ENCODE measurements at regions not wholly inside any gene's neighbourhood (a gene's known extent, or its start where the extent isn't known, plus 50 kb on each side); places are given as distances from the start of the nearest gene placed in this dataset.

- no peak overlapping the region for H2BK12ac ChIP-seq (ENCODE audit: low read length)
- no peak overlapping the region for H4K12ac ChIP-seq (ENCODE audit: low read depth, low read length)
- H3K18ac ChIP-seq (ENCODE audit: low read length), result no peak overlapping the region
- H2AFZ ChIP-seq (ENCODE audit: insufficient read depth, low read length, poor library complexity), result no peak overlapping the region
- DNase-seq, result no peak
- H3K4me2 ChIP-seq (ENCODE audit: low read length), result no peak overlapping the region
- H3K4ac ChIP-seq (ENCODE audit: low read depth, low read length), result no peak overlapping the region
- no peak overlapping the region for H3K9ac ChIP-seq (ENCODE audit: low read length)
- no CpG with 5 or more reads among the region's 2 CpGs for WGBS (ENCODE audit: extremely low coverage, insufficient coverage, insufficient read length)
- no peak overlapping the region for H2BK120ac ChIP-seq (ENCODE audit: insufficient read depth, low read length, poor library complexity)
- no peak overlapping the region for H3K14ac ChIP-seq (ENCODE audit: low read length)
- no peak overlapping the region for H3K23ac ChIP-seq (ENCODE audit: low read length)
- H3K36me3 ChIP-seq (ENCODE audit: control insufficient read depth in 1 of 2, insufficient read depth in 2 of 2, low read length in 2 of 2), result no peaks in the 10 kb centered on the region
- H3K4me1 ChIP-seq (ENCODE audit: control insufficient read depth in 1 of 2, insufficient read depth in 2 of 2, low read length in 2 of 2), result no peaks in the 10 kb centered on the region
- H3K27me3 ChIP-seq (ENCODE audit: insufficient read depth, low read length), result no peaks in the 10 kb centered on the region
- H4K8ac ChIP-seq (ENCODE audit: low read depth, low read length), result no peak overlapping the region
- no peak overlapping the region for H3K27ac ChIP-seq (ENCODE audit: low read depth, low read length)
- H3K9me3 ChIP-seq (ENCODE audit: insufficient read depth, low read depth, low read length), result no peaks in the 10 kb centered on the region
- H3K4me3 ChIP-seq (ENCODE audit: low read depth, low read length), result no peak overlapping the region
- no peak overlapping the region for H2AK5ac ChIP-seq (ENCODE audit: low read length)
- no peaks in the 10 kb centered on the region for H3K79me1 ChIP-seq (ENCODE audit: low read length)
- H2BK5ac ChIP-seq (ENCODE audit: low read depth, low read length, poor library complexity), result no peak overlapping the region
- H4K91ac ChIP-seq (ENCODE audit: low read depth, low read length), result no peak overlapping the region
- H3K79me2 ChIP-seq (ENCODE audit: control insufficient read depth, insufficient read depth, low read length, poor library complexity), result no peaks in the 10 kb centered on the region
Measured at GRCh38 chr12:118493962-118494361, 117.6 kb downstream of the SUDS3 start.

- Histone ChIP-seq H4K91ac (ENCODE audit: low read depth, low read length) (no peak overlapping the region), H3K4me1 (ENCODE audit: control insufficient read depth in 1 of 2, insufficient read depth in 2 of 2, low read length in 2 of 2) (no peaks in the 10 kb centered on the region)
- WGBS (ENCODE audit: extremely low coverage, insufficient coverage, insufficient read length), result 100% methylated on average over 1 of the region's 3 CpGs
Measured at GRCh38 chr12:118494776-118495175, 118.4 kb downstream of the SUDS3 start.

GRCh38 chr12:118495296-118495695 lies 118.9 kb downstream of the SUDS3 start:
- H3K4me1 ChIP-seq (ENCODE audit: control insufficient read depth in 1 of 2, insufficient read depth in 2 of 2, low read length in 2 of 2), result no peaks in the 10 kb centered on the region
- H3K4me2 ChIP-seq (ENCODE audit: low read length), result no peak overlapping the region
- H4K91ac ChIP-seq (ENCODE audit: low read depth, low read length), result no peak overlapping the region
- no peak overlapping the region for H3K23ac ChIP-seq (ENCODE audit: low read length)
- H2BK12ac ChIP-seq (ENCODE audit: low read length), result no peak overlapping the region
- no peak overlapping the region for H3K14ac ChIP-seq (ENCODE audit: low read length)
- no peaks in the 10 kb centered on the region for H3K79me1 ChIP-seq (ENCODE audit: low read length)
- no peak overlapping the region for H4K12ac ChIP-seq (ENCODE audit: low read depth, low read length)
- no peak overlapping the region for H3K9ac ChIP-seq (ENCODE audit: low read length)
- H2AFZ ChIP-seq (ENCODE audit: insufficient read depth, low read length, poor library complexity), result no peak overlapping the region
- H2BK5ac ChIP-seq (ENCODE audit: low read depth, low read length, poor library complexity), result no peak overlapping the region
- H2BK120ac ChIP-seq (ENCODE audit: insufficient read depth, low read length, poor library complexity), result no peak overlapping the region
- no peaks in the 10 kb centered on the region for H3K36me3 ChIP-seq (ENCODE audit: control insufficient read depth in 1 of 2, insufficient read depth in 2 of 2, low read length in 2 of 2)
- no peak overlapping the region for H3K4ac ChIP-seq (ENCODE audit: low read depth, low read length)
- WGBS (ENCODE audit: extremely low coverage, insufficient coverage, insufficient read length), result no CpG with 5 or more reads among the region's 2 CpGs
- no peak overlapping the region for H4K8ac ChIP-seq (ENCODE audit: low read depth, low read length)
- no peak overlapping the region for H3K18ac ChIP-seq (ENCODE audit: low read length)
- DNase-seq, result peak; percentile 26 to 70
- H3K9me3 ChIP-seq (ENCODE audit: insufficient read depth, low read depth, low read length), result no peaks in the 10 kb centered on the region
- H3K4me3 ChIP-seq (ENCODE audit: low read depth, low read length), result no peak overlapping the region
- H3K27ac ChIP-seq (ENCODE audit: low read depth, low read length), result no peak overlapping the region
- H2AK5ac ChIP-seq (ENCODE audit: low read length), result no peak overlapping the region
- no peaks in the 10 kb centered on the region for H3K79me2 ChIP-seq (ENCODE audit: control insufficient read depth, insufficient read depth, low read length, poor library complexity)
- H3K27me3 ChIP-seq (ENCODE audit: insufficient read depth, low read length), result no peaks in the 10 kb centered on the region

More at GRCh38 chr12:118494776-118495175, 118.4 kb downstream of the SUDS3 start:
- Histone ChIP-seq H3K9me3 (ENCODE audit: insufficient read depth, low read depth, low read length) (no peaks in the 10 kb centered on the region), H3K18ac (ENCODE audit: low read length) (no peak overlapping the region), H4K8ac (ENCODE audit: low read depth, low read length) (no peak overlapping the region), H3K36me3 (ENCODE audit: control insufficient read depth in 1 of 2, insufficient read depth in 2 of 2, low read length in 2 of 2) (no peaks in the 10 kb centered on the region), H2AK5ac (ENCODE audit: low read length) (no peak overlapping the region), H3K9ac (ENCODE audit: low read length) (no peak overlapping the region), H2BK12ac (ENCODE audit: low read length) (no peak overlapping the region), H2BK120ac (ENCODE audit: insufficient read depth, low read length, poor library complexity) (no peak overlapping the region), H3K79me2 (ENCODE audit: control insufficient read depth, insufficient read depth, low read length, poor library complexity) (no peaks in the 10 kb centered on the region), H3K27me3 (ENCODE audit: insufficient read depth, low read length) (no peaks in the 10 kb centered on the region), H3K79me1 (ENCODE audit: low read length) (no peaks in the 10 kb centered on the region), H2AFZ (ENCODE audit: insufficient read depth, low read length, poor library complexity) (no peak overlapping the region), H3K4me2 (ENCODE audit: low read length) (no peak overlapping the region), H2BK5ac (ENCODE audit: low read depth, low read length, poor library complexity) (no peak overlapping the region), H3K27ac (ENCODE audit: low read depth, low read length) (no peak overlapping the region), H4K12ac (ENCODE audit: low read depth, low read length) (no peak overlapping the region), H3K23ac (ENCODE audit: low read length) (no peak overlapping the region), H3K4me3 (ENCODE audit: low read depth, low read length) (no peak overlapping the region), H3K14ac (ENCODE audit: low read length) (no peak overlapping the region), H3K4ac (ENCODE audit: low read depth, low read length) (no peak overlapping the region)
- DNase-seq, result peak; percentile 42 to 67

GRCh38 chr12:118498171-118498570 lies 121.8 kb downstream of the SUDS3 start:
- no peak overlapping the region for H3K9ac ChIP-seq (ENCODE audit: low read length)
- no CpG with 5 or more reads among the region's 3 CpGs for WGBS (ENCODE audit: extremely low coverage, insufficient coverage, insufficient read length)

More at GRCh38 chr12:118498171-118498570, 121.8 kb downstream of the SUDS3 start:
- H3K4me3 ChIP-seq (ENCODE audit: low read depth, low read length), result no peak overlapping the region
- no peaks in the 10 kb centered on the region for H3K79me2 ChIP-seq (ENCODE audit: control insufficient read depth, insufficient read depth, low read length, poor library complexity)
- H3K27me3 ChIP-seq (ENCODE audit: insufficient read depth, low read length), result no peaks in the 10 kb centered on the region
- no peaks in the 10 kb centered on the region for H3K79me1 ChIP-seq (ENCODE audit: low read length)
- no peak overlapping the region for H2BK120ac ChIP-seq (ENCODE audit: insufficient read depth, low read length, poor library complexity)
- H2AFZ ChIP-seq (ENCODE audit: insufficient read depth, low read length, poor library complexity), result no peak overlapping the region
- no peak overlapping the region for H3K23ac ChIP-seq (ENCODE audit: low read length)
- peak; percentile 92 to 98 for DNase-seq
- H3K4ac ChIP-seq (ENCODE audit: low read depth, low read length), result no peak overlapping the region
- H3K4me1 ChIP-seq (ENCODE audit: control insufficient read depth in 1 of 2, insufficient read depth in 2 of 2, low read length in 2 of 2), result no peaks in the 10 kb centered on the region
- no peaks in the 10 kb centered on the region for H3K36me3 ChIP-seq (ENCODE audit: control insufficient read depth in 1 of 2, insufficient read depth in 2 of 2, low read length in 2 of 2)
- H2BK5ac ChIP-seq (ENCODE audit: low read depth, low read length, poor library complexity), result no peak overlapping the region
- H3K9me3 ChIP-seq (ENCODE audit: insufficient read depth, low read depth, low read length), result no peaks in the 10 kb centered on the region
- no peak overlapping the region for H2BK12ac ChIP-seq (ENCODE audit: low read length)
- no peak overlapping the region for H3K4me2 ChIP-seq (ENCODE audit: low read length)
- H3K18ac ChIP-seq (ENCODE audit: low read length), result no peak overlapping the region
- H3K27ac ChIP-seq (ENCODE audit: low read depth, low read length), result no peak overlapping the region
- H3K14ac ChIP-seq (ENCODE audit: low read length), result no peak overlapping the region
- no peak overlapping the region for H4K91ac ChIP-seq (ENCODE audit: low read depth, low read length)
- no peak overlapping the region for H2AK5ac ChIP-seq (ENCODE audit: low read length)
- no peak overlapping the region for H4K8ac ChIP-seq (ENCODE audit: low read depth, low read length)
- no peak overlapping the region for H4K12ac ChIP-seq (ENCODE audit: low read depth, low read length)

Data from trophoblast cell (in vitro differentiated cells and primary cell).